IMR-90 (cell line): ENCODE measurements at regions not wholly inside any gene's neighbourhood (a gene's known extent, or its start where the extent isn't known, plus 50 kb on each side); places are given as distances from the start of the nearest gene placed in this dataset.
"Not testable (repeated sequence)": the region's sequence is repeated elsewhere in the genome, so short reads cannot be mapped to it uniquely, and the experiment has no call there.

ENCODE experiments used
- ATAC-seq: fragments of 200-7000 bp; cut with Tn5 transposase; 2 replicates; pipeline ENCODE4 v1.9.1; 2020; ENCODE audit warnings: low read depth, mild to moderate bottlenecking, moderate library complexity
- BruUV-seq: library from RNA; stranded (reverse); fragments of 400-500 nt; replicated peaks from 2 replicates; lab custom pipeline; 2021; lab: Mats Ljungman, UMichigan
- CTCF ChIA-PET: fragments of 300-600 bp; formaldehyde crosslinking; extraction: SDS; loops from one replicate; lab custom pipeline; 2021; ENCODE audit warnings: antibody characterized with exemption; lab: Yijun Ruan, JAX
- POLR2A ChIA-PET: fragments of 300-600 bp; sonication (Branson Sonifier 250); formaldehyde crosslinking; loops from one replicate; lab custom pipeline; 2022; ENCODE audit warnings: antibody characterized with exemption; ENCODE audit not compliant: unreplicated experiment; lab: Charles Lee
- DNase-seq: peaks from one replicate; pipeline ENCODE4 v3.0.0; 2013
- H2AFZ ChIP-seq: replicated peaks from 2 replicates; pipeline ENCODE3; 2013; ENCODE audit warnings: low read length, mild to moderate bottlenecking; ENCODE audit not compliant: poor library complexity
- H2AK5ac ChIP-seq: 2 replicates; pipeline ENCODE4 v1.6.1; 2013; ENCODE audit warnings: low read depth, low read length, inconsistent platforms
- H2AK9ac ChIP-seq: replicated peaks from 2 replicates; pipeline ENCODE3; 2013; ENCODE audit warnings: mild to moderate bottlenecking, low read depth, low read length, moderate library complexity; ENCODE audit not compliant: poor library complexity
- H2BK120ac ChIP-seq: 2 replicates; pipeline ENCODE4 v1.6.1; 2013; ENCODE audit warnings: low read depth, low read length, inconsistent platforms
- H2BK15ac ChIP-seq: 3 replicates; pipeline ENCODE4 v1.6.1; 2013; ENCODE audit warnings: low read depth, low read length, inconsistent platforms
- H2BK20ac ChIP-seq: 2 replicates; pipeline ENCODE4 v1.6.1; 2013; ENCODE audit warnings: low read depth, mild to moderate bottlenecking, inconsistent platforms, low read length, moderate library complexity
- H2BK5ac ChIP-seq: 2 replicates; pipeline ENCODE4 v1.6.1; 2013; ENCODE audit warnings: mild to moderate bottlenecking, low read depth, low read length, inconsistent platforms; ENCODE audit not compliant: poor library complexity, severe bottlenecking
- H3K14ac ChIP-seq: replicated peaks from 2 replicates; pipeline ENCODE4 v1.6.1; 2013; ENCODE audit warnings: low read depth, low read length, inconsistent platforms
- H3K18ac ChIP-seq: 2 replicates; pipeline ENCODE4 v1.6.1; 2013; ENCODE audit warnings: low read depth, low read length, control low read depth
- H3K23ac ChIP-seq: 2 replicates; pipeline ENCODE4 v1.6.1; 2013; ENCODE audit warnings: low read depth, low read length, inconsistent platforms
- H3K27ac ChIP-seq: 2 replicates; pipeline ENCODE4 v1.5.1; 2013; ENCODE audit warnings: mild to moderate bottlenecking, control low read depth, low read length; ENCODE audit not compliant: insufficient read depth
- H3K27me3 ChIP-seq: 2 replicates; pipeline ENCODE4 v1.6.1; 2013; ENCODE audit warnings: low read length; ENCODE audit not compliant: control insufficient read depth, insufficient read depth
- H3K36me3 ChIP-seq: 2 replicates; pipeline ENCODE4 v1.6.1; 2013; ENCODE audit warnings: low read length, mixed read lengths; ENCODE audit not compliant: control insufficient read depth, insufficient read depth
- H3K4ac ChIP-seq: 2 replicates; pipeline ENCODE4 v1.6.1; 2013; ENCODE audit warnings: low read depth, low read length, inconsistent platforms
- H3K4me1 ChIP-seq: 2 replicates; pipeline ENCODE4 v1.6.1; 2013; ENCODE audit warnings: low read length, mixed read lengths; ENCODE audit not compliant: control insufficient read depth, insufficient read depth
- H3K4me2 ChIP-seq: 2 replicates; pipeline ENCODE4 v1.6.1; 2013; ENCODE audit warnings: low read depth, mild to moderate bottlenecking, control low read depth, low read length, moderate library complexity
- H3K4me3 ChIP-seq: 2 replicates; pipeline ENCODE4 v1.5.1; 2013; ENCODE audit warnings: low read depth, mild to moderate bottlenecking, control low read depth, low read length, moderate library complexity; ENCODE audit not compliant: insufficient read depth
- H3K56ac ChIP-seq: 2 replicates; pipeline ENCODE4 v1.6.1; 2013; ENCODE audit warnings: low read length, inconsistent platforms; ENCODE audit not compliant: insufficient read depth; ENCODE audit errors: extremely low read depth
- H3K79me1 ChIP-seq, 2 experiments: 2 replicates each; pipeline ENCODE4 v1.6.1; 2013; ENCODE audit warnings: low read length in 2 of 2, inconsistent platforms in 1 of 2, low read depth in 1 of 2
- H3K9ac ChIP-seq: 2 replicates; pipeline ENCODE4 v1.6.1; 2013; ENCODE audit warnings: low read depth, low read length, control low read depth
- H3K9me1 ChIP-seq: 2 replicates; pipeline ENCODE4 v1.6.1; 2013; ENCODE audit warnings: low read length, inconsistent platforms; ENCODE audit not compliant: insufficient read depth
- H3K9me3 ChIP-seq: 2 replicates; pipeline ENCODE4 v1.6.1; 2013; ENCODE audit warnings: low read length; ENCODE audit not compliant: control insufficient read depth, insufficient read depth
- H4K20me1 ChIP-seq: 2 replicates; pipeline ENCODE4 v1.6.1; 2013; ENCODE audit warnings: low read length, inconsistent platforms; ENCODE audit not compliant: insufficient read depth
- H4K5ac ChIP-seq: 2 replicates; pipeline ENCODE4 v1.6.1; 2013; ENCODE audit warnings: mild to moderate bottlenecking, low read depth, low read length, control low read depth
- H4K8ac ChIP-seq, 2 experiments: 2 replicates each; pipeline ENCODE4 v1.6.1; 2013; ENCODE audit warnings: low read depth in 2 of 2, low read length in 2 of 2, control low read depth in 1 of 2, inconsistent platforms in 1 of 2
- H4K91ac ChIP-seq: 2 replicates; pipeline ENCODE4 v1.6.1; 2013; ENCODE audit warnings: low read depth, low read length, inconsistent platforms; ENCODE audit not compliant: insufficient read depth
- CTCF ChIP-seq: conservative IDR thresholded peaks from 2 replicates; pipeline ENCODE4 v1.5.1; 2012; ENCODE audit warnings: mild to moderate bottlenecking, low read depth, low read length, improper control_type of control experiment
- FOS ChIP-seq: fragments of 150-350 bp; IDR thresholded peaks from 2 replicates; pipeline ENCODE4 v1.6.1; 2016; ENCODE audit warnings: low read depth, low read length
- MAFK ChIP-seq: IDR thresholded peaks from 2 replicates; pipeline ENCODE4 v1.6.1; 2012; ENCODE audit warnings: low read depth, low read length, improper control_type of control experiment
- MAZ ChIP-seq: IDR thresholded peaks from 2 replicates; pipeline ENCODE4 v1.6.1; 2012; ENCODE audit warnings: low read depth, mild to moderate bottlenecking, low read length, improper control_type of control experiment, moderate library complexity, borderline replicate concordance
- MXI1 ChIP-seq: IDR thresholded peaks from 2 replicates; pipeline ENCODE4 v1.6.1; 2012; ENCODE audit warnings: low read depth, mild to moderate bottlenecking, low read length, moderate library complexity, borderline replicate concordance
- POLR2A ChIP-seq: IDR thresholded peaks from 2 replicates; pipeline ENCODE4 v1.6.1; 2012; ENCODE audit warnings: mild to moderate bottlenecking, low read depth, low read length
- RAD21 ChIP-seq: IDR thresholded peaks from 2 replicates; pipeline ENCODE4 v1.6.1; 2012; ENCODE audit warnings: low read length, improper control_type of control experiment
- RFX5 ChIP-seq: IDR thresholded peaks from 2 replicates; pipeline ENCODE4 v1.8.0; 2012; ENCODE audit warnings: low read depth, mild to moderate bottlenecking, low read length, moderate library complexity
- WGBS, 2 experiments: methylation state at CpG; one replicate each; pipeline versions ENCODE4 v1.1.5 to v1.1.7; 2013; ENCODE audit warnings: missing lambda C conversion rate in 2 of 2; ENCODE audit not compliant: insufficient read length in 1 of 2; ENCODE audit errors: extremely low coverage in 2 of 2; 5-methylcytosine and 5-hydroxymethylcytosine counted together
- dilution Hi-C: fragments of 300-500 bp; cut with HindIII; formaldehyde crosslinking; loops from one replicate; pipeline ENCODE4 v1.14.3; 2018; ENCODE audit warnings: low sequenced_read_pairs; ENCODE audit not compliant: unreplicated experiment
- in situ Hi-C: fragments of 300-500 bp; cut with MboI; formaldehyde crosslinking; loops from 3 replicates; pipeline ENCODE4 v1.14.3; 2019; ENCODE audit warnings: low sequenced_read_pairs, inconsistent platforms, mixed read lengths
- intact Hi-C: fragments of 100-400 bp; cut with micrococcal nuclease; formaldehyde crosslinking; loops from 2 replicates; pipeline ENCODE4 v1.10.0; 2022

GRCh38 chr2:239646184-239646583 is 245.4 kb upstream of the HDAC4 start:
- BruUV-seq: no TSS peak
- H2BK5ac ChIP-seq: no peak overlapping the region
- H3K27me3 ChIP-seq: no peaks in the 10 kb centered on the region
- intact Hi-C loops (no loop called here), in situ Hi-C loops (no loop called here), dilution Hi-C loops (no loop called here)
- H3K79me1 ChIP-seq: no peaks in the 10 kb centered on the region
- H3K4me1 ChIP-seq: no peaks in the 10 kb centered on the region
- TF ChIP-seq MXI1: no peak
- no peak for TF ChIP-seq RAD21
- no peak for TF ChIP-seq RFX5
- TF ChIP-seq MAFK: no peak
- TF ChIP-seq MAZ: no peak
- TF ChIP-seq CTCF: no peak
- TF ChIP-seq POLR2A: no peak
- no peak for TF ChIP-seq FOS
- no peak overlapping the region for H4K91ac ChIP-seq
- no peaks in the 10 kb centered on the region for H4K20me1 ChIP-seq
- H2BK120ac ChIP-seq: no peak overlapping the region
- no peak overlapping the region for H4K8ac ChIP-seq
- H2AFZ ChIP-seq: no peak overlapping the region
- no peak overlapping the region for H3K27ac ChIP-seq
- WGBS, 2 experiments: 69% methylated on average over 5 of the region's 14 CpGs; no CpG with 5 or more reads in 1 of the 2 experiments
- no peaks in the 10 kb centered on the region for H3K9me1 ChIP-seq
- no peak overlapping the region for H3K18ac ChIP-seq
- H4K5ac ChIP-seq: no peak overlapping the region
- ATAC-seq: no peak
- no peak overlapping the region for H2AK5ac ChIP-seq
- H3K14ac ChIP-seq: no peak overlapping the region
- H3K56ac ChIP-seq: no peak overlapping the region
- H3K9ac ChIP-seq: no peak overlapping the region
- no peak overlapping the region for H2AK9ac ChIP-seq
- ChIA-PET CTCF (no interaction called here), POLR2A (no interaction called here)
- no peak overlapping the region for H3K4me2 ChIP-seq
- H3K4ac ChIP-seq: no peak overlapping the region
- peaks cover 26% of the 10 kb centered on the region for H3K9me3 ChIP-seq
- no peak for DNase-seq
- no peak overlapping the region for H2BK20ac ChIP-seq
- no peak overlapping the region for H3K23ac ChIP-seq
- H2BK15ac ChIP-seq: no peak overlapping the region
- H3K36me3 ChIP-seq: no peaks in the 10 kb centered on the region
- no peak overlapping the region for H3K4me3 ChIP-seq

DNA sequence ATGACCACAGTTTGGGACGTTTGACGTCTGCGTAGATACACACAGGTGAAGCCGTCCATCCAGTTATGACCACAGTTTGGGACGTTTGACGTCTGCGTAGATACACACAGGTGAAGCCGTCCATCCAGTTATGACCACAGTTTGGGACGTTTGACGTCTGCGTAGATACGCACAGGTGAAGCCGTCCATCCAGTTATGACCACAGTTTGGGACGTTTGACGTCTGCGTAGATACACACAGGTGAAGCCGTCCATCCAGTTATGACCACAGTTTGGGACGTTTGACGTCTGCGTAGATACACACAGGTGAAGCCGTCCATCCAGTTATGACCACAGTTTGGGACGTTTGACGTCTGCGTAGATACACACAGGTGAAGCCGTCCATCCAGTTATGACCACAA is 243.8 kb upstream of the HDAC4 start:
- H3K27ac ChIP-seq, H3K4me2 ChIP-seq, H4K91ac ChIP-seq, H3K4me3 ChIP-seq, ATAC-seq, CTCF ChIA-PET, H3K36me3 ChIP-seq, POLR2A ChIA-PET, H2BK20ac ChIP-seq, H3K4me1 ChIP-seq, H3K4ac ChIP-seq, H3K27me3 ChIP-seq, H2AK5ac ChIP-seq, H2BK15ac ChIP-seq, H3K23ac ChIP-seq, H4K20me1 ChIP-seq, intact Hi-C loops, H3K79me1 ChIP-seq, in situ Hi-C loops, H4K8ac ChIP-seq, H3K9me1 ChIP-seq, H2BK120ac ChIP-seq, BruUV-seq, H2AFZ ChIP-seq, H4K5ac ChIP-seq, DNase-seq, dilution Hi-C loops, H2AK9ac ChIP-seq, H3K56ac ChIP-seq, H2BK5ac ChIP-seq, H3K9ac ChIP-seq, H3K18ac ChIP-seq, H3K14ac ChIP-seq: not testable (repeated sequence)
- WGBS, 2 experiments: 93% methylated on average over 7 of the region's 25 CpGs; no CpG with 5 or more reads in 1 of the 2 experiments
- H3K9me3 ChIP-seq: peaks cover 31% of the 10 kb centered on the region
